Memory B cell (primary cell): ENCODE measurements at regions not wholly inside any gene's neighbourhood (a gene's known extent, or its start where the extent isn't known, plus 50 kb on each side); places are given as distances from the start of the nearest gene placed in this dataset.

ENCODE experiments used
- ATAC-seq: fragments of 150-1000 bp; cut with Tn5 transposase; 2 replicates; pipeline ENCODE4 v1.10.0; 2021; ENCODE audit warnings: low read depth, mild to moderate bottlenecking, moderate library complexity
- DNase-seq, 2 donors: peaks; one replicate each; pipeline ENCODE4 v3.0.0; 2022; ENCODE audit warnings: low spot score in 2 of 2
- H3K27ac Mint-ChIP-seq: one replicate; pipeline ENCODE4 v1.8.0; 2022; ENCODE audit warnings: mild to moderate bottlenecking, moderate library complexity, mixed read lengths
- H3K27me3 Mint-ChIP-seq: one replicate; pipeline ENCODE4 v1.8.0; 2022; ENCODE audit warnings: mixed read lengths
- H3K36me3 Mint-ChIP-seq: one replicate; pipeline ENCODE4 v1.8.0; 2022; ENCODE audit warnings: mild to moderate bottlenecking, mixed read lengths
- H3K4me1 Mint-ChIP-seq: one replicate; pipeline ENCODE4 v1.8.0; 2022; ENCODE audit warnings: mixed read lengths
- H3K4me3 Mint-ChIP-seq: one replicate; pipeline ENCODE4 v1.8.0; 2022; ENCODE audit warnings: mild to moderate bottlenecking, moderate library complexity, mixed read lengths
- H3K9me3 Mint-ChIP-seq: one replicate; pipeline ENCODE4 v1.8.0; 2022; ENCODE audit warnings: mixed read lengths

DNA sequence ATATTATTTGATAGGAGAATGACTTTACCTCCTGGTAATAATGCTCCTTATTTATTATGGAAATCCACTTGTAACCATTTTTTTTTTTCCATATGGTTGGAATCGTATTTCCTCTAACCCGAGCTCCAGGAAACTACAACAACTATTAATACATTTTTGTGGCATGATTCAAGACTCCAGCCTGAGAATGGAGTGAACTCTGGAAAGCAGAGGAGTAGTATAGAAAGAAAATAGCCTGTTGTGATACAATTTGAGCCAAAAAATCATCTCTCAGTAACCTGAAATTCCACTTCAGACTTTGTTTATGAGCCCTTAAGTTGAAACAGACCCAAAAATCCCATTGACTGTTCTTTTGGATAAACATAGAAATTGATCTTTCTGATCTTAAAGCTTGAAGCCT lies 921.1 kb downstream of the SOCS6 start:
- ATAC-seq: no peak
- H3K27ac Mint-ChIP-seq: no peak overlapping the region
- H3K36me3 Mint-ChIP-seq: no peaks in the 10 kb centered on the region
- DNase-seq: no peak
- H3K27me3 Mint-ChIP-seq: no peaks in the 10 kb centered on the region
- H3K4me1 Mint-ChIP-seq: no peaks in the 10 kb centered on the region
- no peak overlapping the region for H3K4me3 Mint-ChIP-seq
- no peaks in the 10 kb centered on the region for H3K9me3 Mint-ChIP-seq

DNA sequence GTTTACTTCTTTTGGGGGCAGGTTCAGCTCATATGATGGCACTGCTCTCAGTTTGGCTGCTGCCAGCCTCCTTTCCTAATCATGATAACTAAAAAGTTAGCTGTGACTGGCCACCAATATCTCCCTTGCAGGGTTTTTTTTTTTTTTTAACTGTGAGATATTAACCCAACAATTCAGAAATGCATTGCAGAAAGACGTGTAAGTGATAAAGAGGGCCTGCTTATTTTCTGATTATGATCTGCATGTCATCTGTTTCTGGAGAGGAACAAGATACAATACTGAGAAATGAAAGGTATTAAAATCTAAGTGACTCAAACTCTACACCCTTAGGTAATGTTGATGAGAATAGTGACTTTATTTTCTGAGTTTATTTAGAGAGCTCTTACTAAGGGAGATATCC lies 905.6 kb downstream of the SOCS6 start:
- ATAC-seq: no peak
- Mint-ChIP-seq H3K9me3 (no peaks in the 10 kb centered on the region), H3K36me3 (no peaks in the 10 kb centered on the region)

DNA sequence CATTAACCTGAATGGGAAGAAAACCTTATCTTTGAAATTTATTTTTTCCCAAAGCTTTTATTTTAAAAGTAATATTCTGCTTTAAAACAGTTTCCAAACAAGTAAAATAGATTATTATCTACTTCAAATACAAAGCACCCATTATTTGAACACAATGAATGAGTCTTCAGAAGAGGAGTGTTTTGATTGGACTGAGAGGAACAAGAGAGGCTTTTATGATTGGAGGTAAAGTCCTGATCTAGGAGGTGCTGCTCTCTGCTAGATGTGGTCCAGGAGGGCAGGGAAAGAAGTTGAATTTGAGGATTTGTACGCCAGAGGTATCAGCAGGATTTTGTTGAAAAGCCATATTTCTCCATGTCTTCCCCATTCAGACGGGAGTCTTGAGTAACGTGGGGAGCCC lies 900.7 kb downstream of the SOCS6 start:
- H3K4me3 Mint-ChIP-seq: no peak overlapping the region
- ATAC-seq (no peak), DNase-seq (no peak)
- no peaks in the 10 kb centered on the region for H3K4me1 Mint-ChIP-seq
- H3K36me3 Mint-ChIP-seq: no peaks in the 10 kb centered on the region
- no peak overlapping the region for H3K27ac Mint-ChIP-seq
- no peaks in the 10 kb centered on the region for H3K27me3 Mint-ChIP-seq
- H3K9me3 Mint-ChIP-seq: no peaks in the 10 kb centered on the region

More for the DNA sequence above, 905.6 kb downstream of the SOCS6 start:
- Mint-ChIP-seq H3K27me3 (no peaks in the 10 kb centered on the region), H3K4me1 (no peaks in the 10 kb centered on the region), H3K4me3 (no peak overlapping the region), H3K27ac (no peak overlapping the region)
- no peak for DNase-seq

DNA sequence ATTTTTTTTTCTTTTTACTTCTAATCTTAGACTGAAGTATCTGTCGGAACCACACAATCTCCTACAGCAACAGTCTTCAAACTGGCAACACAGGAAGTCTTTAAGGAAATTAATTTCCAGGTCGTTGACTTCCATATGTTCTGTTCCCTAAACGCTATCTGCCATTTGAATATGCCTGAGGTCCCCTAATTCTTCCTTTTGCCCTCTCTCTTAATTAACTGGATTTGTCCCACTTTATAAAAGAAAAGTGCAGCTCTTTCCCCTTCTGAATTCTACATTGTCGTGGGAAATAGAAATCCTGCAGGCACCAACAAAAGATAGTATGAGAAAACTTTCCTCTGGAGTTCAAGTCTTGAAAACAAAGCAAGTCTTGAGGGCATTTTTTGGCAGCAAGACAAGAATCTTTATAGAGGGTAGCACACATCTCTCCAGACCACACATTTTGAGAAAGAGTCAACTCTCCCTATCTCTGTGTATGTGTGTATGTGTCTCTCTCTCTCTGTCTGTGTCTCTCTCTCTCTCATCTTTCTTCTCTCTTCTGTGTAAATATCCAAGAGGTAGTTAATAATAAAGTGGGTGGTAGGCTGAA lies 879.8 kb downstream of the SOCS6 start:
- Mint-ChIP-seq H3K27ac (no peak overlapping the region), H3K4me3 (no peak overlapping the region), H3K36me3 (no peaks in the 10 kb centered on the region), H3K27me3 (no peaks in the 10 kb centered on the region), H3K4me1 (no peaks in the 10 kb centered on the region), H3K9me3 (no peaks in the 10 kb centered on the region)
- ATAC-seq (no peak), DNase-seq (no peak)

DNA sequence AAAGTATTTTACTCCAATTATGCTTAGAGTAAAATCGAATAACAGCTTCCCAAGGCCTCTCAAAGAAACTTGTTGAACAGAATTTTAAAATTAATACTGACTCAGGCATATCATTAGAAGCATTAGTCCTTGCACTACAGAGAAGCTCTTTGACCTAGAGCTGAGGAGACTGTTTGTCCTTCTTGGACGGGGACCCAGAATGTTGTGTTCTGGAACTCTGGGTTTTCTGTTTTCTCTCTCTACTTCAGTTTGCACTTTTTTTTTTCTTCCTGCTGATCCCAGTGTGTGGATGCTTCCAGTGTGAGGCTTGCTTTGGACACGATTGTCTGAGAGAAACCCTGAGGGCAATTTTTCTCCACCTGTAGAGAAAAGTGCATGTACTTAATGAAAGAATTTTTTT lies 847.6 kb downstream of the SOCS6 start:
- Mint-ChIP-seq H3K27ac (no peak overlapping the region), H3K9me3 (no peaks in the 10 kb centered on the region), H3K27me3 (no peaks in the 10 kb centered on the region), H3K4me1 (no peaks in the 10 kb centered on the region), H3K36me3 (no peaks in the 10 kb centered on the region), H3K4me3 (no peak overlapping the region)
- no peak for DNase-seq
- no peak for ATAC-seq

DNA sequence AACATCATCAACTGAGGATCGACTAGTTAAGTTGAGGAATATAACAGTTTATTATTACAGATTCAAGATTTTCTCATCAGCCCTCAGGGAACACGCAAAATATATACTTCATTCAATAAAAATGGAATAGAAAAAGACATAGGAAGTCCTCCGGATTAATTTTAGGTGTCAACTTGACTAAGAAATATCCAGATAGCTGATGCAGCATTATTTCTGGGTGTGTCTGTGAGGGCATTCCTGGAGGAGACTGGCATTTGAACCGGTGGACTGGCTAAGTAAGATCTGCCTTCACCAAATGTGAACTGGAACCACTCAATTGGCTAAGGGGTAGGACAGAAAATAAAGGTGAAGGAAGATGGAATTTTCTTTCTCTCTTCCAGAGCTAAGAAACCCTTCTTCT lies 845.3 kb downstream of the SOCS6 start:
- Mint-ChIP-seq H3K4me1 (no peaks in the 10 kb centered on the region), H3K27ac (no peak overlapping the region), H3K4me3 (no peak overlapping the region), H3K9me3 (peaks cover 5% of the 10 kb centered on the region), H3K36me3 (no peaks in the 10 kb centered on the region), H3K27me3 (no peaks in the 10 kb centered on the region)
- ATAC-seq (no peak), DNase-seq (no peak)

DNA sequence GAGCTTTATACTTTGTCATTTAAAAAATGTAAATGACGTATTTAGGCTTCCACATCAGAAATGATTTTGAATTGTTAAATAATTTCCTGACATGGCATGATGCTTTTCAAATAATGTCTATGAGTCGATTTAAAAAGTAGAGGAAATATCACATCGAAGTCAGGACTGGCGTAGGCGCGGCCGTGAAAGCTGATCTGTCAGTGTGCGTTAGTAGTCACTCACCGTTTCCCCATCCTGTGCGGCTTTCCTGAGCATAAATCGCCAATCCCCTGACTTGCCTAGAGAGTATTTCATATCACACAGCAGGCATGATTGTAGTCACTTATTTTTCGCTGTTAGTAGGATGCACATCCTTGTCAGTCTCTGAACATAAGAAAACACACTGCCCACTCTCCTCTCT lies 843.1 kb downstream of the SOCS6 start:
- Mint-ChIP-seq H3K4me3 (no peak overlapping the region), H3K27ac (no peak overlapping the region), H3K27me3 (no peaks in the 10 kb centered on the region), H3K9me3 (peaks cover 5% of the 10 kb centered on the region), H3K36me3 (no peaks in the 10 kb centered on the region), H3K4me1 (no peaks in the 10 kb centered on the region)
- ATAC-seq (no peak), DNase-seq (no peak)

DNA sequence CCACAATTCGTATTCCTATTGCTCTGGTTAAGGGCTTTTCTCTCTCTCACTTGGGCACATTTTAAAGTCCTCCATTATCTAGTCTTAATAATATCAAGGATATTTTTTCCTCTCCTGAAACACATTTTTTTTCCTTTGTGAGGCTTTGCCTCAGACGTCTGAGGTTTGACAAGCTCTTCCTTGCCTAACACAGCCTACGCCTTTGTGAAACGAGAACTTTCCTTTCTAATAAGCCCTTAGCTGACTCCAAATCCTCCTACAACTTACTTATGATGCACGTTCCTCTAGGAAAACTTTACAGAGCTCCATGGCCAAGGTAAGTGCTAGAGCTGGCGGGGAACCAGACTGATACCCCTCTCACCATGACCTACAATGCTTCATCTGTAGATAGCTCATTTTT lies 841.5 kb downstream of the SOCS6 start:
- no peaks in the 10 kb centered on the region for H3K4me1 Mint-ChIP-seq
- DNase-seq (no peak), ATAC-seq (no peak)
- no peaks in the 10 kb centered on the region for H3K27me3 Mint-ChIP-seq
- H3K27ac Mint-ChIP-seq: no peak overlapping the region
- peaks cover 7% of the 10 kb centered on the region for H3K9me3 Mint-ChIP-seq
- no peaks in the 10 kb centered on the region for H3K36me3 Mint-ChIP-seq
- H3K4me3 Mint-ChIP-seq: no peak overlapping the region

DNA sequence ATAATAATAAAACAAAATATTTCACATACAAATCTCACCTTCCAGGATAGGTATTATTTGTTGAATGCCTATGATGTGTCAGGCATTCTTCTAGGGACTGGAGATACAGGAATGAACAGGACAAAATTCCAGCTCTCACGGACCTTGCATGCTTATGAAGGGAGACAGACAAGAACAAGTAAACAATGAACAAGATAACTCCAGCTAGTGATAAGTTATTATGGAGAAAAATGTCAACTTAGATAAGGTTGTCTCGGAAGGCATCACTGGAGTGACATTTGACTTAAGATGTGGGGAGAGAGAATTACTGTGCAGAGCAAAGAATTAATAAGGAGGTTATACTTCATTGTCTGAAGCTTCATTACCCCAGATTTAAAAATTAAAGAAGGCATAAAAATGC lies 836.7 kb downstream of the SOCS6 start:
- Mint-ChIP-seq H3K9me3 (peaks cover 18% of the 10 kb centered on the region), H3K36me3 (no peaks in the 10 kb centered on the region), H3K4me3 (no peak overlapping the region), H3K27me3 (no peaks in the 10 kb centered on the region), H3K27ac (no peak overlapping the region), H3K4me1 (no peaks in the 10 kb centered on the region)
- DNase-seq (no peak), ATAC-seq (no peak)

DNA sequence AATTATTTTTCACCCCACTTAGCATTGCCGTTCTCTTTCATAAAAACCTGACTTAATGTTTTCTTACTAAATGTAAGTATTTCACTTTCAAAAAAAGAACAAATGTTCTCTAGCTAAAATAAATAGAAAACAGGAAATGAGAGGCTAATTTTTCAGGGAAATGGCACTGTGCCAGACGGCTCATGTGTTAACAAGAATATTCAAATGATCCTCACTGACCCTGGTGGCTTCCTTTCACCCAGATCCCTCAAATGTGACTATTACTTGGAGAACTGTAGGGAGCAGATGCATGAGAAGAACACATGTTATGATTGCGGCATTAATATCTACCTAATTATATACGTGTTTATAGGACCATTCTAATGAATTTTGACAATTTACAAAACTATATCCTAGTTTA lies 827.7 kb downstream of the SOCS6 start:
- Mint-ChIP-seq H3K36me3 (no peaks in the 10 kb centered on the region), H3K27ac (no peak overlapping the region), H3K4me1 (no peaks in the 10 kb centered on the region), H3K4me3 (no peak overlapping the region), H3K9me3 (peaks cover 14% of the 10 kb centered on the region), H3K27me3 (no peaks in the 10 kb centered on the region)
- ATAC-seq: no peak
- DNase-seq: no peak

DNA sequence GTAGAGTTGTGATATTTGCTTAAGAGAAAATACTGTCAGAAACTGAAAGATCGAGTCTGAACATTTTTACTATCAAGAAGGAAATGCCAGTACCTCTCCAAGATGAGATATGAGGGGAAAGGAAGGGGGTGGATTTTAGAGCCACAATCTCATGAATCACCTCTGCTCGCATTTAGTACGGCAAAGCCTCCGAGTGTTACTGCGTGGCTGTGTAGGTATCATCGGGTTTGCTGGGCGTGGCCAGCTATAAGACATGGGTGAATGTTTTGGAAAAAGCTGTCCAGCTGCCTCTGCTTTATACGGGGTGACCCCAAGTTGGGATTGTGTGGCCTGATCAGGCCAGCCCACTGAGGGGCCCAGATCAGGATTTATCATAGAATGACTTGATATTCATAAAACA lies 826.4 kb downstream of the SOCS6 start:
- Mint-ChIP-seq H3K9me3 (peaks cover 10% of the 10 kb centered on the region), H3K4me1 (no peaks in the 10 kb centered on the region), H3K36me3 (no peaks in the 10 kb centered on the region), H3K27ac (no peak overlapping the region), H3K4me3 (no peak overlapping the region), H3K27me3 (no peaks in the 10 kb centered on the region)
- DNase-seq: no peak
- ATAC-seq: no peak

DNA sequence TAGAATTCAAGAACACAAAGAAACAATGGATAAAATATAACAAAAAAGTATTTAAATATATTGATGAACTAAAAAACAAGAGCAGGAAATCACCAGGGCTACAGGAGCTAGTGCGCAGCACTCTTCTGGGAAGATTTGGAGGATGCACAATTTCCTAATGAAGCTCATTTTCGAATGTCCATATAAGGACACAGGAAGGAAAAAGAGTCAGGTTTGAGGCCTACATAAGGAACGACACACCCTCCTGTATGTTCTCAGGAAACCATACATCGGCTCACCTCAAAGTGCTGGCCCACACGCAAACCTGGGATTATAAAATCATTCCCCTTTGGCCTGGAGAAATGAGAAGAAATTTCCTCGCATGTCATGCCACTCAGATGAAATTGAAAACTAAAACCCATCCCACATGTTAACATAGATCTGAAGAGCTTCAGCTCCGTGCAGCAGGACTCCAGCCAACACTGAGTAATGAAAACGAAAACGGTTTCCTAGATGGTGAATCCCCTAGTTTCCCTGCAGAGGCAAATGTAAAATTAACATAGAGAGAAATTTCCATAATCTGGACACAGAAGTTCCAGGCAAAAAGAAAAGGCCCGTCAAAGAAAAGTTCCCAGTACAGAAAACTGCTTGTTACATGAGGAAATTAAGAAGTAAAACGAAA lies 825.8 kb downstream of the SOCS6 start:
- Mint-ChIP-seq H3K9me3 (peaks cover 7% of the 10 kb centered on the region), H3K27me3 (no peaks in the 10 kb centered on the region), H3K36me3 (no peaks in the 10 kb centered on the region), H3K4me3 (no peak overlapping the region), H3K27ac (no peak overlapping the region), H3K4me1 (no peaks in the 10 kb centered on the region)
- DNase-seq (no peak), ATAC-seq (no peak)

DNA sequence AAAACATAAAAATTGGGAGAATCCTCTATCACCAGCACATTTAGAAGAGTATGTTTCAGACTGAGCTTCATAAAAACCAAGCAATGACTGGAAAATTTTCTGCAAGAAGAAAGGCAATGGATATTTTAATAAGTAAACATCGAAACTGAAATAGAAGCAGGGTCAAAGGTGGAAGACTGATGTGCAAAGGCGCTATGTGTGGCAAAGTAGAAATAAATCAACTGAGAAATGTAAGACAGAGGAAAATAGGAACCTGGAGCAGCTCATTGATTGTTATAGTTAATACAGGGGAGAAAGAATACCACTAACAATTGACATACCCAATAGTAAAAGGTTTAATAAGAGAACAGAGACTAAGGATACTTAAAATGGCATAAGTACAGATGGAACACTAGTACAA lies 818.4 kb downstream of the SOCS6 start:
- no peaks in the 10 kb centered on the region for H3K27me3 Mint-ChIP-seq
- H3K4me1 Mint-ChIP-seq: no peaks in the 10 kb centered on the region
- H3K4me3 Mint-ChIP-seq: no peak overlapping the region
- ATAC-seq (no peak), DNase-seq (no peak)
- H3K9me3 Mint-ChIP-seq: no peaks in the 10 kb centered on the region
- H3K36me3 Mint-ChIP-seq: no peaks in the 10 kb centered on the region
- no peak overlapping the region for H3K27ac Mint-ChIP-seq

DNA sequence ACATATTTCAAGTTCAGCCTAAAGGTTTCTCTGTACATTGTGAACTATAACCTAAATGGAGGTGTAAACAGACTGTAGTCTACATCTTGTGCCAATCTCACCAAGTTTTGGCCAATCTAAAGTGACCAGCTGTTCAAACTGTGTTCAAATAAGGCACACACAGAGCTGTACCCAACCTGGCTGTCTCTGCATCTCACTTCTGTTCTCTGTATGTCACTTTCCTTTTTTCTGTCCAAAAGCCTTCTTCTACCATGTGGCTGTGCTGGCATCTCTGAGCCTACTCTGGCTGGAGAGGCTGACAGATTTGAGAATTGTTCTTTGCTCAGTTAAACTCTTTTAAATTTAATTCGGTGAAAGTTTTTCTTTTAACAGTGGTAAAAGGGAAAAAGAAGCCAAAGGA lies 817.9 kb downstream of the SOCS6 start:
- DNase-seq (no peak), ATAC-seq (no peak)
- Mint-ChIP-seq H3K4me1 (no peaks in the 10 kb centered on the region), H3K27me3 (no peaks in the 10 kb centered on the region), H3K27ac (no peak overlapping the region), H3K4me3 (no peak overlapping the region), H3K9me3 (no peaks in the 10 kb centered on the region), H3K36me3 (no peaks in the 10 kb centered on the region)

DNA sequence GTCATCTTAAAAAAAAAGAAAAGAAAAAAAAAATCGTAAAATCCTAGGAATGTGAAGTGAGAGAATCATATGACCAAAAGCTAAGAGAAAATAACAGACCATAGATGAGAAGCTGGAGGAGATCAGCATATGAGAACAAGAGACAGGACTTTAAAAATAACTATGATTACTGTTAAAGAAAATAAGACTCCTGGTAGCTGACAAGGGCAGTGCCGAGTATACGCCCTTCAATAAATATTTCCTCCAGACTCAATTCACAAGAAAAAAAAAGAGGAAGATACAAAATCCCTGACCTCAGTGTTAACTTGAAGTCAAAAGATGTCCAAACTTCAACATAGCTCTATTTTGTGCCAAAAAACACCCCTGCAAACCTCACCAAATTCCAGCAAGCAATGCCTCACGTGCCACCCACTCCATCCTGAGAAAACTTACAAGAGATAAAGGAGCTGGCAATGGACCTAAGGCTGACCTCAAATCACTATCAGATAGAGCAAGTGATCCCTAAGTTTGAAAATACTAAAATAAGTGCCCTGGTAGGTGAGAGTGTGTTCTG lies 817.2 kb downstream of the SOCS6 start:
- Mint-ChIP-seq H3K4me3 (no peak overlapping the region), H3K9me3 (no peaks in the 10 kb centered on the region), H3K27ac (no peak overlapping the region), H3K4me1 (no peaks in the 10 kb centered on the region), H3K27me3 (no peaks in the 10 kb centered on the region), H3K36me3 (no peaks in the 10 kb centered on the region)
- no peak for ATAC-seq
- no peak for DNase-seq
